Liver (tissue), 8 donors: ENCODE measurements at regions not wholly inside any gene's neighbourhood (a gene's known extent, or its start where the extent isn't known, plus 50 kb on each side); places are given as distances from the start of the nearest gene placed in this dataset.

ENCODE experiments used
- DNase-seq: peaks from one replicate; pipeline ENCODE4 v3.0.0-alpha.2; 2017; ENCODE audit warnings: low spot score
- H3K27ac ChIP-seq, 2 donors: one replicate each; pipeline ENCODE4 v1.7.0; 2013; ENCODE audit warnings: inconsistent platforms in 2 of 2, low read length in 2 of 2, control low read depth in 1 of 2, low read depth in 1 of 2, mild to moderate bottlenecking in 1 of 2
- H3K27me3 ChIP-seq, 4 donors: one replicate each; pipeline versions ENCODE4 v1.6.1 to v1.7.0; 2013; ENCODE audit warnings: low read length in 3 of 4, inconsistent platforms in 1 of 4, mild to moderate bottlenecking in 1 of 4, moderate library complexity in 1 of 4; ENCODE audit not compliant: control insufficient read depth in 4 of 4, insufficient read depth in 4 of 4
- H3K36me3 ChIP-seq, 4 donors: one replicate each; pipeline versions ENCODE4 v1.6.1 to v1.7.0; 2013; ENCODE audit warnings: low read length in 3 of 4, mild to moderate bottlenecking in 3 of 4, low read depth in 1 of 4, moderate library complexity in 1 of 4; ENCODE audit not compliant: control insufficient read depth in 4 of 4, insufficient read depth in 3 of 4
- H3K4me1 ChIP-seq, 4 donors: one replicate each; pipeline versions ENCODE4 v1.6.1 to v1.7.0; 2013; ENCODE audit warnings: low read length in 3 of 4, mild to moderate bottlenecking in 3 of 4, moderate library complexity in 1 of 4; ENCODE audit not compliant: control insufficient read depth in 4 of 4, insufficient read depth in 4 of 4
- H3K4me3 ChIP-seq, 3 donors: one replicate each; pipeline versions ENCODE4 v1.6.1 to v1.7.0; 2013; ENCODE audit warnings: low read length in 3 of 3, control low read depth in 1 of 3, low read depth in 1 of 3, mild to moderate bottlenecking in 1 of 3
- H3K9ac ChIP-seq, 2 donors: one replicate each; pipeline ENCODE4 v1.7.0; 2013; ENCODE audit warnings: low read length in 2 of 2, mild to moderate bottlenecking in 2 of 2, moderate library complexity in 2 of 2, control low read depth in 1 of 2, low read depth in 1 of 2
- H3K9me3 ChIP-seq, 4 donors: one replicate each; pipeline versions ENCODE4 v1.6.1 to v1.7.0; 2013; ENCODE audit warnings: low read length in 3 of 4; ENCODE audit not compliant: control insufficient read depth in 4 of 4
- FOXA1 ChIP-seq: IDR thresholded peaks from 2 replicates; pipeline ENCODE4 v1.6.1; 2016; ENCODE audit warnings: antibody characterized with exemption
- FOXA2 ChIP-seq: IDR thresholded peaks from 2 replicates; pipeline ENCODE4 v1.6.1; 2016; ENCODE audit warnings: antibody characterized with exemption
- GABPA ChIP-seq, 2 donors: IDR thresholded peaks in 1 of 2; conservative IDR thresholded peaks in 1 of 2; 2 replicates each; pipeline ENCODE4 v1.6.1; 2016; ENCODE audit warnings: antibody characterized with exemption in 2 of 2, mild to moderate bottlenecking in 1 of 2, moderate library complexity in 1 of 2
- HNF4G ChIP-seq: IDR thresholded peaks from 2 replicates; pipeline ENCODE4 v1.6.1; 2016; ENCODE audit warnings: antibody characterized with exemption
- JUND ChIP-seq, 2 donors: IDR thresholded peaks; 2 replicates each; pipeline ENCODE4 v1.6.1; 2016; ENCODE audit warnings: antibody characterized with exemption in 2 of 2
- NR2F2 ChIP-seq: IDR thresholded peaks from 2 replicates; pipeline ENCODE4 v1.6.1; 2016; ENCODE audit warnings: antibody characterized with exemption
- RAD21 ChIP-seq, 2 donors: IDR thresholded peaks; 2 replicates each; pipeline ENCODE4 v1.6.1; 2016; ENCODE audit warnings: antibody characterized with exemption in 2 of 2, mild to moderate bottlenecking in 2 of 2
- RXRA ChIP-seq, 2 donors: IDR thresholded peaks; 2 replicates each; pipeline ENCODE4 v1.6.1; 2017 to 2018; ENCODE audit warnings: antibody characterized with exemption in 2 of 2, mild to moderate bottlenecking in 1 of 2
- SP1 ChIP-seq: IDR thresholded peaks from 2 replicates; pipeline ENCODE4 v1.6.1; 2018; ENCODE audit warnings: antibody characterized with exemption, mild to moderate bottlenecking
- TAF1 ChIP-seq: conservative IDR thresholded peaks from 2 replicates; pipeline ENCODE4 v1.6.1; 2016; ENCODE audit warnings: antibody characterized with exemption, mild to moderate bottlenecking
- YY1 ChIP-seq: IDR thresholded peaks from 2 replicates; pipeline ENCODE4 v1.6.1; 2016; ENCODE audit warnings: antibody characterized with exemption, mild to moderate bottlenecking
- WGBS: extraction: QIAGEN DNeasy Blood & Tissue Kit; methylation state at CpG from one replicate; pipeline ENCODE4 v1.1.7; 2013; 5-methylcytosine and 5-hydroxymethylcytosine counted together
- TF ChIP-seq, protein P1 (sequence below): IDR thresholded peaks from 2 replicates; pipeline ENCODE4 v1.6.1; 2016; ENCODE audit warnings: antibody characterized with exemption
- TF ChIP-seq, protein P2 (sequence below): IDR thresholded peaks from 2 replicates; pipeline ENCODE4 v1.6.1; 2016; ENCODE audit warnings: antibody characterized with exemption, mild to moderate bottlenecking
- TF ChIP-seq, protein P3 (sequence below): IDR thresholded peaks from 2 replicates; pipeline ENCODE4 v1.6.1; 2016; ENCODE audit warnings: antibody characterized with exemption
- TF ChIP-seq, protein P4 (sequence below): fragments of 150-350 bp; IDR thresholded peaks from 2 replicates; pipeline ENCODE4 v1.5.1; 2017; ENCODE audit warnings: improper control_type of control experiment, low read depth, low read length; ENCODE audit not compliant: missing input control
- TF ChIP-seq, protein P5 (sequence below): IDR thresholded peaks from 2 replicates; pipeline ENCODE4 v1.6.1; 2016; ENCODE audit warnings: antibody characterized with exemption
- donor health status: healthy.
- donor health status: healthy.
- donor health status: healthy.
- donor health status: healthy.
- donor health status: healthy.

DNA sequence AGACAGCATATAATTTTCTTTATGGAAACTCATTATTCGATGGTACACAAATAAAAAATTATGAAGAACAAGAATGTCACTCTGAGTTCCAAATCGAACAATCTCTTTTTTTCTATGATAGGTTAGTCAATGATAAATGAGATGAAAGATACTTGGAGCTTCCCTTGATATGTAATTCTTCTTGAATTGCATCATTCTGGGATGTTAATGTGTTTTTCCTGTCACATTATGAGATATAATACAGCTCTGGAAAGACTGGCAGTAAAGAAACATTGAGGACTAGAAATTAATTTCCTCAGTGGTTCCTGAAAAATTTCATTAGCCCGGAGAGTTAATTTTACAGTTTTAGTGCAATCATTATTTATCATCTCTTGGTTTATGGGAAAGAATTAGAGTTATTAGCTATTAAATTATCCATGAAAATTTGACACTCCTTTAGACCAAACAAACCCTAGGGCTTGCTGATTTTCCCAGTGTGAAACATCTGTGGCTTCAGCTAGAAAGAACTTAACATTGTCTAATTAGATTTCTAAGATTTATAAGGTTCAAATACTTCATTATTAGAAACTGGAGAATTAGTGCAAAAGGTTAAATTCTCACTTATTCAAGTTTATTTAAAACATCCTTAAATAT, 1546.6 kb upstream of the TENM3 start:
- Histone ChIP-seq H3K4me1 (no peaks in the 10 kb centered on the region), H3K9me3 (peaks cover 0 to 5% (median 0%) of the 10 kb centered on the region in 4 donors), H3K27me3 (no peaks in the 10 kb centered on the region), H3K4me3 (no peak overlapping the region), H3K36me3 (no peaks in the 10 kb centered on the region), H3K27ac (no peak overlapping the region), H3K9ac (no peak overlapping the region)
- TF ChIP-seq TAF1 (no peak), RAD21 (IDR thresholded peaks at IDR 0.05) (no peak), FOXA1 (no peak), SP1 (no peak), RXRA (IDR thresholded peaks at IDR 0.05) (no peak), HNF4G (no peak), GABPA (IDR thresholded peaks at IDR 0.05 in 1 of 2, conservative IDR thresholded peaks at IDR 0.05 in 1 of 2) (no peak), JUND (IDR thresholded peaks at IDR 0.05) (no peak), YY1 (no peak), FOXA2 (no peak), NR2F2 (no peak)
- TF ChIP-seq, protein P1, sequence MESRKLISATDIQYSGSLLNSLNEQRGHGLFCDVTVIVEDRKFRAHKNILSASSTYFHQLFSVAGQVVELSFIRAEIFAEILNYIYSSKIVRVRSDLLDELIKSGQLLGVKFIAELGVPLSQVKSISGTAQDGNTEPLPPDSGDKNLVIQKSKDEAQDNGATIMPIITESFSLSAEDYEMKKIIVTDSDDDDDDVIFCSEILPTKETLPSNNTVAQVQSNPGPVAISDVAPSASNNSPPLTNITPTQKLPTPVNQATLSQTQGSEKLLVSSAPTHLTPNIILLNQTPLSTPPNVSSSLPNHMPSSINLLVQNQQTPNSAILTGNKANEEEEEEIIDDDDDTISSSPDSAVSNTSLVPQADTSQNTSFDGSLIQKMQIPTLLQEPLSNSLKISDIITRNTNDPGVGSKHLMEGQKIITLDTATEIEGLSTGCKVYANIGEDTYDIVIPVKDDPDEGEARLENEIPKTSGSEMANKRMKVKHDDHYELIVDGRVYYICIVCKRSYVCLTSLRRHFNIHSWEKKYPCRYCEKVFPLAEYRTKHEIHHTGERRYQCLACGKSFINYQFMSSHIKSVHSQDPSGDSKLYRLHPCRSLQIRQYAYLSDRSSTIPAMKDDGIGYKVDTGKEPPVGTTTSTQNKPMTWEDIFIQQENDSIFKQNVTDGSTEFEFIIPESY, result no peak
- TF ChIP-seq, protein P2, sequence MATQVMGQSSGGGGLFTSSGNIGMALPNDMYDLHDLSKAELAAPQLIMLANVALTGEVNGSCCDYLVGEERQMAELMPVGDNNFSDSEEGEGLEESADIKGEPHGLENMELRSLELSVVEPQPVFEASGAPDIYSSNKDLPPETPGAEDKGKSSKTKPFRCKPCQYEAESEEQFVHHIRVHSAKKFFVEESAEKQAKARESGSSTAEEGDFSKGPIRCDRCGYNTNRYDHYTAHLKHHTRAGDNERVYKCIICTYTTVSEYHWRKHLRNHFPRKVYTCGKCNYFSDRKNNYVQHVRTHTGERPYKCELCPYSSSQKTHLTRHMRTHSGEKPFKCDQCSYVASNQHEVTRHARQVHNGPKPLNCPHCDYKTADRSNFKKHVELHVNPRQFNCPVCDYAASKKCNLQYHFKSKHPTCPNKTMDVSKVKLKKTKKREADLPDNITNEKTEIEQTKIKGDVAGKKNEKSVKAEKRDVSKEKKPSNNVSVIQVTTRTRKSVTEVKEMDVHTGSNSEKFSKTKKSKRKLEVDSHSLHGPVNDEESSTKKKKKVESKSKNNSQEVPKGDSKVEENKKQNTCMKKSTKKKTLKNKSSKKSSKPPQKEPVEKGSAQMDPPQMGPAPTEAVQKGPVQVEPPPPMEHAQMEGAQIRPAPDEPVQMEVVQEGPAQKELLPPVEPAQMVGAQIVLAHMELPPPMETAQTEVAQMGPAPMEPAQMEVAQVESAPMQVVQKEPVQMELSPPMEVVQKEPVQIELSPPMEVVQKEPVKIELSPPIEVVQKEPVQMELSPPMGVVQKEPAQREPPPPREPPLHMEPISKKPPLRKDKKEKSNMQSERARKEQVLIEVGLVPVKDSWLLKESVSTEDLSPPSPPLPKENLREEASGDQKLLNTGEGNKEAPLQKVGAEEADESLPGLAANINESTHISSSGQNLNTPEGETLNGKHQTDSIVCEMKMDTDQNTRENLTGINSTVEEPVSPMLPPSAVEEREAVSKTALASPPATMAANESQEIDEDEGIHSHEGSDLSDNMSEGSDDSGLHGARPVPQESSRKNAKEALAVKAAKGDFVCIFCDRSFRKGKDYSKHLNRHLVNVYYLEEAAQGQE, result no peak
- TF ChIP-seq, protein P3, sequence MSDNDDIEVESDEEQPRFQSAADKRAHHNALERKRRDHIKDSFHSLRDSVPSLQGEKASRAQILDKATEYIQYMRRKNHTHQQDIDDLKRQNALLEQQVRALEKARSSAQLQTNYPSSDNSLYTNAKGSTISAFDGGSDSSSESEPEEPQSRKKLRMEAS, result no peak
- TF ChIP-seq, protein P4, sequence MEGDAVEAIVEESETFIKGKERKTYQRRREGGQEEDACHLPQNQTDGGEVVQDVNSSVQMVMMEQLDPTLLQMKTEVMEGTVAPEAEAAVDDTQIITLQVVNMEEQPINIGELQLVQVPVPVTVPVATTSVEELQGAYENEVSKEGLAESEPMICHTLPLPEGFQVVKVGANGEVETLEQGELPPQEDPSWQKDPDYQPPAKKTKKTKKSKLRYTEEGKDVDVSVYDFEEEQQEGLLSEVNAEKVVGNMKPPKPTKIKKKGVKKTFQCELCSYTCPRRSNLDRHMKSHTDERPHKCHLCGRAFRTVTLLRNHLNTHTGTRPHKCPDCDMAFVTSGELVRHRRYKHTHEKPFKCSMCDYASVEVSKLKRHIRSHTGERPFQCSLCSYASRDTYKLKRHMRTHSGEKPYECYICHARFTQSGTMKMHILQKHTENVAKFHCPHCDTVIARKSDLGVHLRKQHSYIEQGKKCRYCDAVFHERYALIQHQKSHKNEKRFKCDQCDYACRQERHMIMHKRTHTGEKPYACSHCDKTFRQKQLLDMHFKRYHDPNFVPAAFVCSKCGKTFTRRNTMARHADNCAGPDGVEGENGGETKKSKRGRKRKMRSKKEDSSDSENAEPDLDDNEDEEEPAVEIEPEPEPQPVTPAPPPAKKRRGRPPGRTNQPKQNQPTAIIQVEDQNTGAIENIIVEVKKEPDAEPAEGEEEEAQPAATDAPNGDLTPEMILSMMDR, result no peak
- TF ChIP-seq, protein P5, sequence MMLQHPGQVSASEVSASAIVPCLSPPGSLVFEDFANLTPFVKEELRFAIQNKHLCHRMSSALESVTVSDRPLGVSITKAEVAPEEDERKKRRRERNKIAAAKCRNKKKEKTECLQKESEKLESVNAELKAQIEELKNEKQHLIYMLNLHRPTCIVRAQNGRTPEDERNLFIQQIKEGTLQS, result no peak
- no peak for DNase-seq
- WGBS, result 64% methylated on average over 3 of the region's 3 CpGs
